SK-N-SH (cell line): ENCODE measurements at regions not wholly inside any gene's neighbourhood (a gene's known extent, or its start where the extent isn't known, plus 50 kb on each side); places are given as distances from the start of the nearest gene placed in this dataset.

Source experiments
- CTCF ChIA-PET: fragments of 300-600, 350-600 bp; formaldehyde crosslinking; extraction: SDS; loops from one replicate; lab custom pipeline; 2021; lab: Yijun Ruan, JAX
- POLR2A ChIA-PET: fragments of 350-600 bp; sonication (Branson Sonifier 250); formaldehyde crosslinking; extraction: SDS; loops from one replicate; lab custom pipeline; 2020; ENCODE audit warnings: antibody characterized with exemption, inconsistent platforms; lab: Yijun Ruan, JAX
- DNase-seq: peaks from one replicate; pipeline ENCODE4 v3.0.0; 2012
- H2AFZ ChIP-seq: fragments of 200-600 bp; sonication (generic); 2 replicates; pipeline ENCODE4 v1.8.1; 2016; ENCODE audit warnings: antibody characterized with exemption, mild to moderate bottlenecking, low read depth
- H3F3A ChIP-seq: fragments of 200-600 bp; sonication (generic); replicated peaks from 2 replicates; pipeline ENCODE3; 2016; ENCODE audit warnings: antibody characterized with exemption, mild to moderate bottlenecking; ENCODE audit not compliant: insufficient read depth
- H3K27ac ChIP-seq, 2 experiments: fragments of 200-500 bp in 1 of 2; fragments of 200-600 bp in 1 of 2; sonication (Bioruptor generic) in 1 of 2; sonication (generic), shearing (Covaris generic) in 1 of 2; 2 replicates each; pipeline versions ENCODE4 v1.5.1 to v1.6.1; 2014 to 2016; ENCODE audit warnings: low read depth in 2 of 2, inconsistent platforms in 1 of 2, low read length in 1 of 2, mild to moderate bottlenecking in 1 of 2, mixed read lengths in 1 of 2
- H3K27me3 ChIP-seq: fragments of 200-600 bp; sonication (generic), shearing (Covaris generic); 2 replicates; pipeline ENCODE4 v1.6.1; 2016; ENCODE audit warnings: mixed run types; ENCODE audit not compliant: insufficient read depth
- H3K36me3 ChIP-seq, 2 experiments: fragments of 200-500 bp in 1 of 2; fragments of 200-600 bp in 1 of 2; sonication (Bioruptor generic) in 1 of 2; sonication (generic) in 1 of 2; replicated peaks in 1 of 2; 2 replicates each; pipeline versions ENCODE3 to v1.5.1; 2014 to 2016; ENCODE audit warnings: low read length in 1 of 2, mild to moderate bottlenecking in 1 of 2; ENCODE audit not compliant: insufficient read depth in 2 of 2, control insufficient read depth in 1 of 2
- H3K4me1 ChIP-seq, 2 experiments: fragments of 200-500 bp in 1 of 2; fragments of 200-600 bp in 1 of 2; sonication (Bioruptor generic) in 1 of 2; sonication (generic), shearing (Covaris generic) in 1 of 2; 2 replicates each; pipeline versions ENCODE4 v1.5.1 to v1.6.1; 2014 to 2016; ENCODE audit warnings: low read depth in 1 of 2, low read length in 1 of 2, mixed run types in 1 of 2; ENCODE audit not compliant: insufficient read depth in 2 of 2, control insufficient read depth in 1 of 2
- H3K4me2 ChIP-seq: fragments of 200-600 bp; sonication (generic), shearing (Covaris generic); 2 replicates; pipeline ENCODE4 v1.6.1; 2017; ENCODE audit warnings: mixed run types
- H3K4me3 ChIP-seq, 2 experiments: fragments of 200-500 bp in 1 of 2; fragments of 200-600 bp in 1 of 2; sonication (Bioruptor generic) in 1 of 2; sonication (generic), shearing (Covaris generic) in 1 of 2; 2 replicates each; pipeline versions ENCODE4 v1.5.1 to v1.8.1; 2014 to 2016; ENCODE audit warnings: low read depth in 2 of 2, inconsistent platforms in 1 of 2, low read length in 1 of 2, mild to moderate bottlenecking in 1 of 2, mixed read lengths in 1 of 2, moderate library complexity in 1 of 2
- H3K79me2 ChIP-seq: fragments of 200-600 bp; sonication (generic); 2 replicates; pipeline ENCODE4 v1.8.1; 2017; ENCODE audit warnings: mild to moderate bottlenecking; ENCODE audit not compliant: insufficient read depth
- H3K9ac ChIP-seq: fragments of 200-600 bp; sonication (generic); 2 replicates; pipeline ENCODE4 v1.6.1; 2017; ENCODE audit warnings: mixed run types
- H3K9me2 ChIP-seq: fragments of 200-600 bp; sonication (generic); 2 replicates; pipeline ENCODE4 v1.6.1; 2017; ENCODE audit warnings: mixed run types
- H3K9me3 ChIP-seq: fragments of 200-600 bp; sonication (generic); 2 replicates; pipeline ENCODE4 v1.6.1; 2017; ENCODE audit warnings: mixed run types, mild to moderate bottlenecking, moderate library complexity
- H4K20me1 ChIP-seq: fragments of 200-600 bp; sonication (generic); 2 replicates; pipeline ENCODE4 v1.6.1; 2017; ENCODE audit warnings: mild to moderate bottlenecking, mixed run types; ENCODE audit not compliant: insufficient read depth
- EZH2phosphoT487 ChIP-seq: fragments of 200-600 bp; sonication (generic); IDR thresholded peaks from 2 replicates; pipeline ENCODE4 v1.6.1; 2017; ENCODE audit warnings: low read depth, mixed run types, mild to moderate bottlenecking, antibody characterized with exemption, moderate library complexity, borderline replicate concordance
- FOSL2 ChIP-seq: IDR thresholded peaks from 2 replicates; pipeline ENCODE4 v1.4.0; 2012; ENCODE audit warnings: low read depth, mild to moderate bottlenecking, moderate library complexity, borderline replicate concordance
- FOXJ3 ChIP-seq: sonication (generic); formaldehyde crosslinking; IDR thresholded peaks from 2 replicates; pipeline ENCODE4 v1.5.1; 2020; ENCODE audit warnings: mild to moderate bottlenecking, missing genetic modification reagents
- FOXM1 ChIP-seq: IDR thresholded peaks from 2 replicates; pipeline ENCODE4 v1.4.0; 2012; ENCODE audit warnings: low read depth, mild to moderate bottlenecking
- GABPA ChIP-seq: IDR thresholded peaks from 2 replicates; pipeline ENCODE4 v1.4.0; 2012; ENCODE audit warnings: low read depth, mild to moderate bottlenecking
- JUND ChIP-seq: IDR thresholded peaks from 2 replicates; pipeline ENCODE4 v1.4.0; 2012
- MXI1 ChIP-seq: IDR thresholded peaks from 2 replicates; pipeline ENCODE4 v1.6.1; 2012; ENCODE audit warnings: mild to moderate bottlenecking, low read depth, low read length, improper control_type of control experiment
- NFIC ChIP-seq: IDR thresholded peaks from 2 replicates; pipeline ENCODE4 v1.4.0; 2012; ENCODE audit warnings: borderline replicate concordance
- RAD21 ChIP-seq: IDR thresholded peaks from 2 replicates; pipeline ENCODE4 v1.6.1; 2012; ENCODE audit warnings: mild to moderate bottlenecking, low read length
- RCOR1 ChIP-seq: fragments of 150-350 bp; IDR thresholded peaks from 2 replicates; pipeline ENCODE4 v1.6.1; 2017; ENCODE audit warnings: antibody characterized with exemption, low read length
- SIN3A ChIP-seq: IDR thresholded peaks from 2 replicates; pipeline ENCODE4 v1.6.1; 2012; ENCODE audit warnings: low read depth, mild to moderate bottlenecking, low read length, moderate library complexity, borderline replicate concordance
- SMC3 ChIP-seq: IDR thresholded peaks from 2 replicates; pipeline ENCODE4 v1.6.1; 2012; ENCODE audit warnings: low read depth, low read length, improper control_type of control experiment
- TCF12 ChIP-seq: IDR thresholded peaks from 2 replicates; pipeline ENCODE4 v1.4.0; 2012
- TEAD4 ChIP-seq: IDR thresholded peaks from 2 replicates; pipeline ENCODE4 v1.4.0; 2012; ENCODE audit warnings: mild to moderate bottlenecking, borderline replicate concordance; ENCODE audit not compliant: insufficient read depth
- YY1 ChIP-seq: IDR thresholded peaks from 2 replicates; pipeline ENCODE4 v1.4.0; 2012; ENCODE audit warnings: low read depth, mild to moderate bottlenecking
- WGBS: methylation state at CpG from one replicate; pipeline ENCODE4 v1.1.6; 2017; ENCODE audit warnings: low lambda C conversion rate; 5-methylcytosine and 5-hydroxymethylcytosine counted together
- TF ChIP-seq, protein P1 (sequence below): IDR thresholded peaks from 2 replicates; pipeline ENCODE4 v1.4.0; 2012; ENCODE audit warnings: low read depth, borderline replicate concordance
- TF ChIP-seq, protein P2 (sequence below): IDR thresholded peaks from 2 replicates; pipeline ENCODE4; 2012
- TF ChIP-seq, protein P3 (sequence below): IDR thresholded peaks from 2 replicates; pipeline ENCODE4 v1.6.1; 2012; ENCODE audit warnings: mild to moderate bottlenecking, low read depth, low read length, moderate library complexity
- TF ChIP-seq, protein P4 (sequence below): fragments of 150-350 bp; IDR thresholded peaks from 2 replicates; pipeline ENCODE4 v1.6.1; 2017; ENCODE audit warnings: antibody characterized with exemption, low read length, low read depth, borderline replicate concordance

DNA sequence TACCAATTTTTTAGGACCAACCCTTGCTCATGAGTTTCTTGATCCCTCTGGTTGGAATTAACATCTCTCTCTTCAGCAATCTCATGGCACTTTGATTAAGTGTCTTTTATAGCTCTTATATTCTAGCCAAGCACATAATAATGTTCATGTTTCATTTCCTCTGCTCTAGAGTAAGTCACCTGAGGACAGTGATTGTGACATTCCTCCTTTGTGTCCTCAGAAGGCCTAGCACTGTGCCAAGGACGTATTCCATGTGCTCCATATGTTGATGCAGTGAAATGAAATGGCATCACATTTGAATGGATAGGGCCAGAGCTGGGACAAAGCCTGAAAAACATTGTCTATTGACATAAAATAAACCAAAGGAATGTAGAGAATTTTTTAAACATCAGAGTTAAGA, 322.8 kb upstream of the PRICKLE1 start:
- Histone ChIP-seq H3K27me3 (no peaks in the 10 kb centered on the region), H3K36me3 (no peaks in the 10 kb centered on the region), H2AFZ (no peak overlapping the region), H4K20me1 (no peaks in the 10 kb centered on the region), H3K9me2 (no peaks in the 10 kb centered on the region), H3F3A (no peaks in the 10 kb centered on the region), H3K4me3 (no peak overlapping the region), H3K9me3 (no peaks in the 10 kb centered on the region), H3K4me1 (no peaks in the 10 kb centered on the region), H3K79me2 (no peaks in the 10 kb centered on the region), H3K27ac (no peak overlapping the region), H3K9ac (no peak overlapping the region), H3K4me2 (no peak overlapping the region)
- no peak for DNase-seq
- no peak for TF ChIP-seq SIN3A
- no peak for TF ChIP-seq FOXJ3 (CRISPR knock-in tag)
- TF ChIP-seq EZH2phosphoT487 = no peak
- no peak for TF ChIP-seq GABPA
- TF ChIP-seq YY1 = no peak
- TF ChIP-seq FOSL2 = no peak
- TF ChIP-seq FOXM1 = no peak
- TF ChIP-seq, protein P1, sequence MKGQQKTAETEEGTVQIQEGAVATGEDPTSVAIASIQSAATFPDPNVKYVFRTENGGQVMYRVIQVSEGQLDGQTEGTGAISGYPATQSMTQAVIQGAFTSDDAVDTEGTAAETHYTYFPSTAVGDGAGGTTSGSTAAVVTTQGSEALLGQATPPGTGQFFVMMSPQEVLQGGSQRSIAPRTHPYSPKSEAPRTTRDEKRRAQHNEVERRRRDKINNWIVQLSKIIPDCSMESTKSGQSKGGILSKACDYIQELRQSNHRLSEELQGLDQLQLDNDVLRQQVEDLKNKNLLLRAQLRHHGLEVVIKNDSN = no peak
- no peak for TF ChIP-seq NFIC
- no peak for TF ChIP-seq SMC3
- no peak for TF ChIP-seq RCOR1
- no peak for TF ChIP-seq TEAD4
- TF ChIP-seq, protein P2, sequence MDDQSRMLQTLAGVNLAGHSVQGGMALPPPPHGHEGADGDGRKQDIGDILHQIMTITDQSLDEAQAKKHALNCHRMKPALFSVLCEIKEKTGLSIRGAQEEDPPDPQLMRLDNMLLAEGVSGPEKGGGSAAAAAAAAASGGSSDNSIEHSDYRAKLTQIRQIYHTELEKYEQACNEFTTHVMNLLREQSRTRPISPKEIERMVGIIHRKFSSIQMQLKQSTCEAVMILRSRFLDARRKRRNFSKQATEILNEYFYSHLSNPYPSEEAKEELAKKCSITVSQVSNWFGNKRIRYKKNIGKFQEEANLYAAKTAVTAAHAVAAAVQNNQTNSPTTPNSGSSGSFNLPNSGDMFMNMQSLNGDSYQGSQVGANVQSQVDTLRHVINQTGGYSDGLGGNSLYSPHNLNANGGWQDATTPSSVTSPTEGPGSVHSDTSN = no peak
- TF ChIP-seq TCF12 = no peak
- TF ChIP-seq, protein P3, sequence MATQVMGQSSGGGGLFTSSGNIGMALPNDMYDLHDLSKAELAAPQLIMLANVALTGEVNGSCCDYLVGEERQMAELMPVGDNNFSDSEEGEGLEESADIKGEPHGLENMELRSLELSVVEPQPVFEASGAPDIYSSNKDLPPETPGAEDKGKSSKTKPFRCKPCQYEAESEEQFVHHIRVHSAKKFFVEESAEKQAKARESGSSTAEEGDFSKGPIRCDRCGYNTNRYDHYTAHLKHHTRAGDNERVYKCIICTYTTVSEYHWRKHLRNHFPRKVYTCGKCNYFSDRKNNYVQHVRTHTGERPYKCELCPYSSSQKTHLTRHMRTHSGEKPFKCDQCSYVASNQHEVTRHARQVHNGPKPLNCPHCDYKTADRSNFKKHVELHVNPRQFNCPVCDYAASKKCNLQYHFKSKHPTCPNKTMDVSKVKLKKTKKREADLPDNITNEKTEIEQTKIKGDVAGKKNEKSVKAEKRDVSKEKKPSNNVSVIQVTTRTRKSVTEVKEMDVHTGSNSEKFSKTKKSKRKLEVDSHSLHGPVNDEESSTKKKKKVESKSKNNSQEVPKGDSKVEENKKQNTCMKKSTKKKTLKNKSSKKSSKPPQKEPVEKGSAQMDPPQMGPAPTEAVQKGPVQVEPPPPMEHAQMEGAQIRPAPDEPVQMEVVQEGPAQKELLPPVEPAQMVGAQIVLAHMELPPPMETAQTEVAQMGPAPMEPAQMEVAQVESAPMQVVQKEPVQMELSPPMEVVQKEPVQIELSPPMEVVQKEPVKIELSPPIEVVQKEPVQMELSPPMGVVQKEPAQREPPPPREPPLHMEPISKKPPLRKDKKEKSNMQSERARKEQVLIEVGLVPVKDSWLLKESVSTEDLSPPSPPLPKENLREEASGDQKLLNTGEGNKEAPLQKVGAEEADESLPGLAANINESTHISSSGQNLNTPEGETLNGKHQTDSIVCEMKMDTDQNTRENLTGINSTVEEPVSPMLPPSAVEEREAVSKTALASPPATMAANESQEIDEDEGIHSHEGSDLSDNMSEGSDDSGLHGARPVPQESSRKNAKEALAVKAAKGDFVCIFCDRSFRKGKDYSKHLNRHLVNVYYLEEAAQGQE = no peak
- no peak for TF ChIP-seq RAD21
- TF ChIP-seq, protein P4, sequence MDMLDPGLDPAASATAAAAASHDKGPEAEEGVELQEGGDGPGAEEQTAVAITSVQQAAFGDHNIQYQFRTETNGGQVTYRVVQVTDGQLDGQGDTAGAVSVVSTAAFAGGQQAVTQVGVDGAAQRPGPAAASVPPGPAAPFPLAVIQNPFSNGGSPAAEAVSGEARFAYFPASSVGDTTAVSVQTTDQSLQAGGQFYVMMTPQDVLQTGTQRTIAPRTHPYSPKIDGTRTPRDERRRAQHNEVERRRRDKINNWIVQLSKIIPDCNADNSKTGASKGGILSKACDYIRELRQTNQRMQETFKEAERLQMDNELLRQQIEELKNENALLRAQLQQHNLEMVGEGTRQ = no peak
- TF ChIP-seq MXI1 = no peak
- TF ChIP-seq JUND = no peak
- WGBS = 7% methylated on average over 1 of the region's 1 CpG
- CTCF ChIA-PET = no interaction called here
- POLR2A ChIA-PET = no interaction called here
